HepG2 (cell line): ENCODE measurements at regions not wholly inside any gene's neighbourhood (a gene's known extent, or its start where the extent isn't known, plus 50 kb on each side); places are given as distances from the start of the nearest gene placed in this dataset.

Experiments used
- ATAC-seq: fragments of 200-7000 bp; cut with Tn5 transposase; 3 replicates; pipeline ENCODE4 v1.9.1; 2020; ENCODE audit warnings: mild to moderate bottlenecking, moderate library complexity
- BruUV-seq: library from RNA; stranded (reverse); fragments of 400-500 nt; replicated peaks from 2 replicates; lab custom pipeline; 2021; lab: Mats Ljungman, UMichigan
- CTCF ChIA-PET: fragments of 300-600 bp; formaldehyde crosslinking; extraction: SDS; loops from one replicate; lab custom pipeline; 2021; ENCODE audit warnings: low total read pairs, inconsistent platforms, low intra/inter-chr PET ratio; lab: Yijun Ruan, JAX
- POLR2A ChIA-PET: fragments of 350-600 bp; sonication (Branson Sonifier 250); formaldehyde crosslinking; loops from one replicate; lab custom pipeline; 2020; ENCODE audit warnings: antibody characterized with exemption, inconsistent platforms; lab: Yijun Ruan, JAX
- DNase-seq: peaks from one replicate; pipeline ENCODE4 v3.0.0-alpha.2; 2015; ENCODE audit warnings: low spot score
- FAIRE-seq: peaks from 3 replicates; lab custom pipeline; 2011; peaks lifted over from hg19 to GRCh38; lab: Jason Lieb, UNC
- H2AFZ ChIP-seq: one replicate; pipeline ENCODE4 v1.6.1; 2011; ENCODE audit warnings: low read length, inconsistent platforms
- H3K27ac ChIP-seq: fragments of 300-600 bp; 3 replicates; pipeline ENCODE4 v1.8.0; 2011; ENCODE audit warnings: mixed run types, mild to moderate bottlenecking, mixed read lengths, low read length, inconsistent platforms; ENCODE audit not compliant: insufficient read depth; ENCODE audit errors: extremely low read length
- H3K27me3 ChIP-seq, 2 experiments: fragments of 200-600 bp in 1 of 2; 2 replicates in 1 of 2; 3 replicates in 1 of 2; pipeline versions ENCODE4 v1.6.0 to v1.8.0; 2011; ENCODE audit warnings: low read length in 2 of 2, mild to moderate bottlenecking in 2 of 2, moderate library complexity in 2 of 2, inconsistent platforms in 1 of 2; ENCODE audit not compliant: insufficient read depth in 2 of 2, control insufficient read depth in 1 of 2
- H3K36me3 ChIP-seq, 2 experiments: fragments of 200-600 bp in 1 of 2; replicated peaks in 1 of 2; 2 replicates in 1 of 2; 3 replicates in 1 of 2; pipeline versions ENCODE4 v1.5.1 to v1.8.0; 2011; ENCODE audit warnings: low read length in 2 of 2, inconsistent platforms in 1 of 2; ENCODE audit not compliant: insufficient read depth in 2 of 2, control insufficient read depth in 1 of 2
- H3K4me1 ChIP-seq: 2 replicates; pipeline ENCODE4 v1.5.1; 2012; ENCODE audit warnings: low read length, inconsistent platforms; ENCODE audit not compliant: insufficient read depth
- H3K4me2 ChIP-seq: 2 replicates; pipeline ENCODE4 v1.6.0; 2011; ENCODE audit warnings: low read depth, low read length, inconsistent platforms
- H3K4me3 ChIP-seq, 3 experiments: fragments of 200-600 bp in 1 of 3; sonication (generic), shearing (Covaris generic) in 1 of 3; replicated peaks in 1 of 3; 2 replicates each; pipeline ENCODE4 v1.5.1; 2011 to 2016; ENCODE audit warnings: low read length in 3 of 3, inconsistent platforms in 2 of 3, low read depth in 2 of 3, mild to moderate bottlenecking in 2 of 3, control low read depth in 1 of 3, mixed read lengths in 1 of 3; ENCODE audit not compliant: insufficient read depth in 1 of 3
- H3K79me2 ChIP-seq: one replicate; pipeline ENCODE4 v1.6.1; 2011; ENCODE audit warnings: low read length, inconsistent platforms; ENCODE audit not compliant: insufficient read depth
- H3K9ac ChIP-seq: 2 replicates; pipeline ENCODE4 v1.6.0; 2011; ENCODE audit warnings: mild to moderate bottlenecking, low read depth, low read length, inconsistent platforms; ENCODE audit not compliant: insufficient read depth
- H3K9me3 ChIP-seq: 2 replicates; pipeline ENCODE4 v1.5.1; 2012; ENCODE audit warnings: mild to moderate bottlenecking, low read length
- H4K20me1 ChIP-seq: 2 replicates; pipeline ENCODE4 v1.6.0; 2011; ENCODE audit warnings: inconsistent platforms, mild to moderate bottlenecking, low read length, moderate library complexity; ENCODE audit not compliant: insufficient read depth
- ATF6 ChIP-seq: sonication (generic); formaldehyde crosslinking; conservative IDR thresholded peaks from 2 replicates; pipeline ENCODE4 v1.4.0; 2020; ENCODE audit warnings: missing genetic modification reagents
- ELF1 ChIP-seq: sonication (generic); formaldehyde crosslinking; IDR thresholded peaks from 2 replicates; pipeline ENCODE4 v1.4.0; 2020; ENCODE audit warnings: missing genetic modification reagents
- RCOR2 ChIP-seq: IDR thresholded peaks from 2 replicates; pipeline ENCODE4 v1.6.1; 2016; ENCODE audit warnings: missing biosample characterization, missing genetic modification reagents
- RFX3 ChIP-seq: IDR thresholded peaks from 2 replicates; pipeline ENCODE4 v1.6.1; 2016; ENCODE audit warnings: missing biosample characterization, missing genetic modification reagents
- SIX4 ChIP-seq: sonication (generic); formaldehyde crosslinking; IDR thresholded peaks from 2 replicates; pipeline ENCODE4 v1.4.0; 2020; ENCODE audit warnings: missing genetic modification reagents
- STAT5B ChIP-seq: sonication (generic); formaldehyde crosslinking; IDR thresholded peaks from 2 replicates; pipeline ENCODE4 v1.4.0; 2020; ENCODE audit warnings: missing genetic modification reagents
- TFAP4 ChIP-seq: sonication (generic); IDR thresholded peaks from 2 replicates; pipeline ENCODE4 v1.6.1; 2016; ENCODE audit warnings: low read depth, borderline replicate concordance
- ZBED4 ChIP-seq: sonication (generic); formaldehyde crosslinking; IDR thresholded peaks from 2 replicates; pipeline ENCODE4 v1.4.0; 2020; ENCODE audit warnings: missing genetic modification reagents, borderline replicate concordance
- ZNF639 ChIP-seq: conservative IDR thresholded peaks from 2 replicates; pipeline ENCODE4 v1.6.1; 2018; ENCODE audit warnings: missing genetic modification reagents
- ZNF839 ChIP-seq: sonication (generic); formaldehyde crosslinking; IDR thresholded peaks from 2 replicates; pipeline ENCODE4 v1.4.0; 2020; ENCODE audit warnings: missing genetic modification reagents, mild to moderate bottlenecking, borderline replicate concordance
- WGBS: methylation state at CpG from one replicate; pipeline ENCODE4 v1.1.6; 2017; ENCODE audit warnings: low lambda C conversion rate; 5-methylcytosine and 5-hydroxymethylcytosine counted together
- in situ Hi-C: cut with HindIII; loops from 2 replicates; pipeline ENCODE4 v1.10.0; 2017; ENCODE audit warnings: low pct_unique_long_range_greater_than_20kb; ENCODE audit not compliant: extremely low pct_ligation_motif_present
- intact Hi-C: fragments of 100-400 bp; cut with micrococcal nuclease; formaldehyde crosslinking; loops from one replicate; pipeline ENCODE4 v1.10.0; 2022; ENCODE audit not compliant: unreplicated experiment

GRCh38 chr9:119005162-119005561, 364.1 kb downstream of the BRINP1 start:
- 0% methylated on average over 2 of the region's 2 CpGs for WGBS
- DNase-seq (no peak), ATAC-seq (no peak), FAIRE-seq (no peak)
- in situ Hi-C loops (no loop called here), intact Hi-C loops (no loop called here)
- ChIA-PET CTCF (no interaction called here), POLR2A (no interaction called here)
- TF ChIP-seq ELF1 (CRISPR knock-in tag) (no peak), RFX3 (CRISPR knock-in tag) (no peak), ATF6 (CRISPR knock-in tag) (no peak), STAT5B (CRISPR knock-in tag) (no peak), TFAP4 (no peak), SIX4 (CRISPR knock-in tag) (no peak), ZNF839 (CRISPR knock-in tag) (no peak), RCOR2 (CRISPR knock-in tag) (no peak), ZNF639 (CRISPR knock-in tag) (no peak), ZBED4 (CRISPR knock-in tag) (no peak)
- Histone ChIP-seq H3K79me2 (no peaks in the 10 kb centered on the region), H3K9me3 (peaks cover 83% of the 10 kb centered on the region), H3K27me3 (no peaks in the 10 kb centered on the region), H3K4me3 (no peak overlapping the region), H2AFZ (no peak overlapping the region), H3K36me3 (no peaks in the 10 kb centered on the region), H3K4me1 (no peaks in the 10 kb centered on the region), H3K9ac (no peak overlapping the region), H4K20me1 (no peaks in the 10 kb centered on the region), H3K27ac (no peak overlapping the region), H3K4me2 (no peak overlapping the region)
- BruUV-seq: no TSS peak
